ENCODE measurements at regions not wholly inside any gene's neighbourhood (a gene's known extent, or its start where the extent isn't known, plus 50 kb on each side); places are given as distances from the start of the nearest gene placed in this dataset.

DNA sequence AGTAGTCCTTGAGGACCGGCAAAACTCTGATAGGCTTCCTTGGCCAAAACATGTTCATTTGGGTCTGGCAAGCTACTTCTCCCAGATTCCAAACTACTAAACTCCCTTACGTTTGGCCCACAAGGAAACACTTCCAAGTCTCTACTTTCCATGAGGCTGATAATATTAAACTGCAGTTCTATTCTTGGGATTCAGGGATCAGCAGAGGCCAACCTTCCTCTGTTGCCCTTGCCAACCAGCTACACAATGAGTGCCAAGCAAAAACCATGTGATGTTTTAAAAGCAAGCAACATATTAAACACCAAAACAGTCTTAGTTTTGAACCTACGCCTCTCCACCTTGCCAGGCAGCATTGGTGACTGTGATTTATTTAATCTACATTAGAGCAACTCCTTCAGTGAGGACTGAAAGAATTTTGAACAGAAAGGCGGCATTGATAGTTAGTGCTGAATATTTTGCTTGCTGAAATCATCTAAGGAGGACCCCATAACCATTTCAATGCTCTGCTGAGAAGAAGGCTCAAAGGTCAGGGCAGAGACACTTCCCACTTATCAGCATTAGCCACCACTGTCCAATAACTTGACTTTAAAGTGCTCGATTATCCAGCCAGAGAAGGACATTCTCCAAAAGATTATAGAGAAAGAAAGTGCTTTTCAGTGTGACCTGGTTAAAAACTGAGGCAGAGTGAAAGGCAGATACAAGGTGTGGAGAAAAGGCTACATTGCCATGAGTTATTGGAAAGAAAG is 287.1 kb downstream of the TBC1D4 start:
- TF ChIP-seq EP300 (IDR thresholded peaks at IDR 0.05; ENCODE audit: low read depth) = no peak
- TF ChIP-seq, protein P1, sequence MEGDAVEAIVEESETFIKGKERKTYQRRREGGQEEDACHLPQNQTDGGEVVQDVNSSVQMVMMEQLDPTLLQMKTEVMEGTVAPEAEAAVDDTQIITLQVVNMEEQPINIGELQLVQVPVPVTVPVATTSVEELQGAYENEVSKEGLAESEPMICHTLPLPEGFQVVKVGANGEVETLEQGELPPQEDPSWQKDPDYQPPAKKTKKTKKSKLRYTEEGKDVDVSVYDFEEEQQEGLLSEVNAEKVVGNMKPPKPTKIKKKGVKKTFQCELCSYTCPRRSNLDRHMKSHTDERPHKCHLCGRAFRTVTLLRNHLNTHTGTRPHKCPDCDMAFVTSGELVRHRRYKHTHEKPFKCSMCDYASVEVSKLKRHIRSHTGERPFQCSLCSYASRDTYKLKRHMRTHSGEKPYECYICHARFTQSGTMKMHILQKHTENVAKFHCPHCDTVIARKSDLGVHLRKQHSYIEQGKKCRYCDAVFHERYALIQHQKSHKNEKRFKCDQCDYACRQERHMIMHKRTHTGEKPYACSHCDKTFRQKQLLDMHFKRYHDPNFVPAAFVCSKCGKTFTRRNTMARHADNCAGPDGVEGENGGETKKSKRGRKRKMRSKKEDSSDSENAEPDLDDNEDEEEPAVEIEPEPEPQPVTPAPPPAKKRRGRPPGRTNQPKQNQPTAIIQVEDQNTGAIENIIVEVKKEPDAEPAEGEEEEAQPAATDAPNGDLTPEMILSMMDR (IDR thresholded peaks at IDR 0.05) = no peak
- TF ChIP-seq POLR2A (IDR thresholded peaks at IDR 0.05) = no peak
- Histone ChIP-seq H3K27ac (no peak overlapping the region), H3K4me1 (no peaks in the 10 kb centered on the region), H3K27me3 (no peaks in the 10 kb centered on the region), H3K4me3 (no peak overlapping the region), H3K9me3 (no peaks in the 10 kb centered on the region), H3K36me3 (no peaks in the 10 kb centered on the region)
- in situ Hi-C loops (cut with MboI; ENCODE audit: low pct_ligation_motif_present in 1 of 4, low pct_unique_long_range_greater_than_20kb in 1 of 4, low sequenced_read_pairs in 3 of 4) = no loop called here
- intact Hi-C loops (cut with DNase I; ENCODE audit: low total_unique reads) = no loop called here
- no peak for DNase-seq
- 63 to 67% methylated on average over 5 of the region's 5 CpGs for WGBS, 2 donors (ENCODE audit: low coverage in 1 of 2)

DNA sequence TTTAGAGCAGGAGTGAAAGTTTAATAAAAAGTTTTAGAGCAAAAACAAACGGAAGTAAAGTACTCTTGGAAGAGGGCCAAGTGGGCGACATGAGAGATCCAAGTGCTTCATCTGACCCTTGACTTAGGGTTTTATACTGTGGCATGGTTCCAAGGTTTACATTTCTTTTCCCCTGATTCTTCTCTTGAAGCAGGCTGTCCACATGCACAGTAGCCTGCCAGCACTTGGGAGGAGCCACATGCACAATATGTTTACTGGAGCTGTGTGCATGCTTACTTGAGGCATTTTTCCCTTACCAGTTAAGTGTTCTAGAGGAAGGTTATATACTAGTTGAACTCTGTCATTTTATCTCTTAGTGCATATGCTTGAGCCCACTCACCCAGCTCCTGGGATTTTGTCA is 295.6 kb downstream of the TBC1D4 start:
- no peaks in the 10 kb centered on the region for H3K27me3 ChIP-seq
- no peaks in the 10 kb centered on the region for H3K4me1 ChIP-seq
- H3K27ac ChIP-seq = no peak overlapping the region
- no peaks in the 10 kb centered on the region for H3K36me3 ChIP-seq
- no peak overlapping the region for H3K4me3 ChIP-seq
- H3K9me3 ChIP-seq = peaks cover 0 to 3% of the 10 kb centered on the region in 2 donors
- no peak for DNase-seq
- intact Hi-C loops (cut with DNase I; ENCODE audit: low total_unique reads) (no loop called here), in situ Hi-C loops (cut with MboI; ENCODE audit: low pct_ligation_motif_present in 1 of 4, low pct_unique_long_range_greater_than_20kb in 1 of 4, low sequenced_read_pairs in 3 of 4) (no loop called here)
- 8 to 15% methylated on average over 2 of the region's 2 CpGs for WGBS, 2 donors (ENCODE audit: low coverage in 1 of 2)
- TF ChIP-seq, protein P1 (IDR thresholded peaks at IDR 0.05) = no peak
- TF ChIP-seq POLR2A (IDR thresholded peaks at IDR 0.05) (no peak), POLR2AphosphoS5 (IDR thresholded peaks at IDR 0.05) (no peak), EP300 (IDR thresholded peaks at IDR 0.05; ENCODE audit: low read depth) (no peak)

DNA sequence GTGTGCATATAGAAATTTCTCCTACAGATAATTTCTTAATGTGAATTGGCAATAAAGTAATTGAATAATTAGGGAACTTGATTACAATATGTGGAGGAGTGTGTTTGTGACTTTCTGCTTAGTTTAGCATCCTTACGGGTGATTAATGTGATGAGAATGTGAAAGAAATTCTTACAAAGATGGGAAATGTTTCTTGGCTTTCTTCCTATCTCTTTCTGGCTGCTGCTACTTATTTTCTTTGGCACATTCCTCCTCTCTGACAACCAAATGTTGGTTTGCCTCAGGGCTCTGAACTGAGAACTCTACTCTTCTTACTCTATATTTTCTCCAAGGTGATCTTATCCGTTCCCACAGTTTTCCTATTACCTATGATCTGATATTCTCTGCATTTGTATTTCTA is 300.1 kb downstream of the TBC1D4 start:
- in situ Hi-C loops (cut with MboI; ENCODE audit: low pct_ligation_motif_present in 1 of 4, low pct_unique_long_range_greater_than_20kb in 1 of 4, low sequenced_read_pairs in 3 of 4) (no loop called here), intact Hi-C loops (cut with DNase I; ENCODE audit: low total_unique reads) (no loop called here)
- DNase-seq = no peak
- Histone ChIP-seq H3K27ac (no peak overlapping the region), H3K4me3 (no peak overlapping the region), H3K36me3 (no peaks in the 10 kb centered on the region), H3K9me3 (peaks cover 0 to 3% of the 10 kb centered on the region in 2 donors), H3K4me1 (no peaks in the 10 kb centered on the region), H3K27me3 (no peaks in the 10 kb centered on the region)
- WGBS, 2 donors (ENCODE audit: low coverage in 1 of 2) = 80 to 89% methylated on average over 2 of the region's 2 CpGs
- TF ChIP-seq, protein P1 (IDR thresholded peaks at IDR 0.05) = no peak
- TF ChIP-seq POLR2AphosphoS5 (IDR thresholded peaks at IDR 0.05) (no peak), POLR2A (IDR thresholded peaks at IDR 0.05) (no peak), EP300 (IDR thresholded peaks at IDR 0.05; ENCODE audit: low read depth) (no peak)

DNA sequence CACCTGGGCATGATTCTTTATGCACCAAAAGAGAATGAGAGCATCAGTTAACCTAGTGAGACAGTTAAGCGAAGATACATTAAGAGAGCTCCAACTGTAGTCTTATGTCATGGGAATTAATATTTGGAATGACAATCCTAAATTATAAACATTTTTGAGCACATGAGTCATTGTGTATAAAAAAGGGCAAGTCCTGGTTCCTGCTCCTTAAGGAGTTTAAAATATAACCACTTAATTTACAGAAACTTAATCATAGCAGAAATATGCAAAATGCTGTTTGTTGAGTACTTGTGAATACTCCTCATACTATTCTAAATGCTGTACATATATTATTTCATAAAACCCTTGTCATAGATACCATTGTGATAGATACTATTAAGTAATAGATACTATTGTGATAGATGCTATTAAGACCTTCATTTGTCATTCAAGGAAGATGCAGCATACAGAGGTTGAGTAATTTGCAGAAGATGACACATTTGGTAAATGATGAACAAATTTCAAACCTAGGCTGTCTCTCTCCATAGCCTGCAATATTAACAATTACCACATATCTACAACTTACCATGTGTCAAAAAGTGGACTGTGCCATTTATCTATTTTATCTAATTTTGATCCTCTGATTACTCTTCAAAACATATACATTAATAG is 301.0 kb downstream of the TBC1D4 start:
- Histone ChIP-seq H3K9me3 (peaks cover 0 to 3% of the 10 kb centered on the region in 2 donors), H3K4me3 (no peak overlapping the region), H3K27ac (no peak overlapping the region), H3K4me1 (no peaks in the 10 kb centered on the region), H3K27me3 (no peaks in the 10 kb centered on the region), H3K36me3 (no peaks in the 10 kb centered on the region)
- in situ Hi-C loops (cut with MboI; ENCODE audit: low pct_ligation_motif_present in 1 of 4, low pct_unique_long_range_greater_than_20kb in 1 of 4, low sequenced_read_pairs in 3 of 4) (no loop called here), intact Hi-C loops (cut with DNase I; ENCODE audit: low total_unique reads) (no loop called here)
- WGBS, 2 donors (ENCODE audit: low coverage in 1 of 2) = 77 to 80% methylated on average over 1 of the region's 1 CpG
- TF ChIP-seq, protein P1 (IDR thresholded peaks at IDR 0.05) = no peak
- TF ChIP-seq POLR2A (IDR thresholded peaks at IDR 0.05) = no peak
- no peak for DNase-seq
